GM12878 (cell line): ENCODE measurements at regions not wholly inside any gene's neighbourhood (a gene's known extent, or its start where the extent isn't known, plus 50 kb on each side); places are given as distances from the start of the nearest gene placed in this dataset.

ENCODE experiments used
- CHD2 ChIP-seq: IDR thresholded peaks from 2 replicates; pipeline ENCODE4 v1.6.1; 2011; ENCODE audit warnings: low read depth, low read length, improper control_type of control experiment, borderline replicate concordance
- CTCF ChIP-seq, 3 experiments: IDR thresholded peaks in 2 of 3; conservative IDR thresholded peaks in 1 of 3; 2 replicates each; pipeline ENCODE4 v1.5.1; 2011; ENCODE audit warnings: low read depth in 3 of 3, low read length in 3 of 3, mild to moderate bottlenecking in 3 of 3, control low read depth in 2 of 3, moderate library complexity in 2 of 3, inconsistent platforms in 1 of 3, mixed read lengths in 1 of 3; ENCODE audit not compliant: control insufficient read depth in 2 of 3, insufficient read depth in 1 of 3; ENCODE audit errors: extremely low read depth in 1 of 3
- E2F8 ChIP-seq: fragments of 450-650 bp; IDR thresholded peaks from 2 replicates; pipeline ENCODE4 v1.6.1; 2018; ENCODE audit warnings: mild to moderate bottlenecking, low read depth, moderate library complexity; ENCODE audit not compliant: partially characterized antibody
- PAX5 ChIP-seq: IDR thresholded peaks from 2 replicates; pipeline ENCODE4 v1.6.1; 2011; ENCODE audit warnings: low read depth, low read length, borderline replicate concordance
- STAT1 ChIP-seq: fragments of 450-650 bp; conservative IDR thresholded peaks from 2 replicates; pipeline ENCODE4 v1.6.1; 2014; ENCODE audit warnings: antibody characterized with exemption, mild to moderate bottlenecking
- TF ChIP-seq, protein P1 (sequence below): fragments of 450-650 bp; IDR thresholded peaks from 2 replicates; pipeline ENCODE4 v1.6.1; 2017; ENCODE audit warnings: mild to moderate bottlenecking, low read depth, inconsistent platforms; ENCODE audit not compliant: poor library complexity, severe bottlenecking
- TF ChIP-seq, protein P2 (sequence below): IDR thresholded peaks from 2 replicates; pipeline ENCODE4 v1.6.1; 2012; ENCODE audit warnings: low read length, inconsistent platforms

- TF ChIP-seq, protein P1, sequence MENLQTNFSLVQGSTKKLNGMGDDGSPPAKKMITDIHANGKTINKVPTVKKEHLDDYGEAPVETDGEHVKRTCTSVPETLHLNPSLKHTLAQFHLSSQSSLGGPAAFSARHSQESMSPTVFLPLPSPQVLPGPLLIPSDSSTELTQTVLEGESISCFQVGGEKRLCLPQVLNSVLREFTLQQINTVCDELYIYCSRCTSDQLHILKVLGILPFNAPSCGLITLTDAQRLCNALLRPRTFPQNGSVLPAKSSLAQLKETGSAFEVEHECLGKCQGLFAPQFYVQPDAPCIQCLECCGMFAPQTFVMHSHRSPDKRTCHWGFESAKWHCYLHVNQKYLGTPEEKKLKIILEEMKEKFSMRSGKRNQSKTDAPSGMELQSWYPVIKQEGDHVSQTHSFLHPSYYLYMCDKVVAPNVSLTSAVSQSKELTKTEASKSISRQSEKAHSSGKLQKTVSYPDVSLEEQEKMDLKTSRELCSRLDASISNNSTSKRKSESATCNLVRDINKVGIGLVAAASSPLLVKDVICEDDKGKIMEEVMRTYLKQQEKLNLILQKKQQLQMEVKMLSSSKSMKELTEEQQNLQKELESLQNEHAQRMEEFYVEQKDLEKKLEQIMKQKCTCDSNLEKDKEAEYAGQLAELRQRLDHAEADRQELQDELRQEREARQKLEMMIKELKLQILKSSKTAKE: no peak
- TF ChIP-seq CTCF (IDR thresholded peaks at IDR 0.05 in 2 of 3, conservative IDR thresholded peaks at IDR 0.05 in 1 of 3; ENCODE audit: control insufficient read depth in 2 of 3, extremely low read depth in 1 of 3, insufficient read depth in 1 of 3, low read depth in 3 of 3, low read length in 3 of 3) (no peak), CHD2 (no peak), E2F8 (no peak), PAX5 (no peak), STAT1 (no peak)
- TF ChIP-seq, protein P2, sequence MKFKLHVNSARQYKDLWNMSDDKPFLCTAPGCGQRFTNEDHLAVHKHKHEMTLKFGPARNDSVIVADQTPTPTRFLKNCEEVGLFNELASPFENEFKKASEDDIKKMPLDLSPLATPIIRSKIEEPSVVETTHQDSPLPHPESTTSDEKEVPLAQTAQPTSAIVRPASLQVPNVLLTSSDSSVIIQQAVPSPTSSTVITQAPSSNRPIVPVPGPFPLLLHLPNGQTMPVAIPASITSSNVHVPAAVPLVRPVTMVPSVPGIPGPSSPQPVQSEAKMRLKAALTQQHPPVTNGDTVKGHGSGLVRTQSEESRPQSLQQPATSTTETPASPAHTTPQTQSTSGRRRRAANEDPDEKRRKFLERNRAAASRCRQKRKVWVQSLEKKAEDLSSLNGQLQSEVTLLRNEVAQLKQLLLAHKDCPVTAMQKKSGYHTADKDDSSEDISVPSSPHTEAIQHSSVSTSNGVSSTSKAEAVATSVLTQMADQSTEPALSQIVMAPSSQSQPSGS: no peak
Measured at GRCh38 chr14:27613102-27613501, 1015.3 kb upstream of the NOVA1 start (continued).
